Calu3 (cell line): ENCODE measurements at regions not wholly inside any gene's neighbourhood (a gene's known extent, or its start where the extent isn't known, plus 50 kb on each side); places are given as distances from the start of the nearest gene placed in this dataset.
"Not testable (repeated sequence)": the region's sequence is repeated elsewhere in the genome, so short reads cannot be mapped to it uniquely, and the experiment has no call there.

Experiments
- BruUV-seq: library from RNA; stranded (reverse); fragments of 400-500 nt; replicated peaks from 2 replicates; lab custom pipeline; 2021; lab: Mats Ljungman, UMichigan
- CTCF ChIA-PET: fragments of 300-600 bp; sonication (Branson Sonifier 250); formaldehyde crosslinking; loops from one replicate; lab custom pipeline; 2022; ENCODE audit warnings: antibody characterized with exemption; lab: Charles Lee
- DNase-seq: peaks from one replicate; pipeline ENCODE4 v3.0.0; 2022
- H3K27ac Mint-ChIP-seq: one replicate; pipeline ENCODE4 v1.8.0; 2022; ENCODE audit warnings: mixed read lengths; ENCODE audit not compliant: unreplicated experiment
- H3K27me3 Mint-ChIP-seq: one replicate; pipeline ENCODE4 v1.8.0; 2022; ENCODE audit warnings: mixed read lengths; ENCODE audit not compliant: unreplicated experiment
- H3K36me3 Mint-ChIP-seq: one replicate; pipeline ENCODE4 v1.8.0; 2022; ENCODE audit warnings: mild to moderate bottlenecking, moderate library complexity, mixed read lengths; ENCODE audit not compliant: insufficient read depth, unreplicated experiment
- H3K4me1 Mint-ChIP-seq: one replicate; pipeline ENCODE4 v1.8.0; 2022; ENCODE audit warnings: mild to moderate bottlenecking, low read depth, mixed read lengths; ENCODE audit not compliant: unreplicated experiment
- H3K4me3 Mint-ChIP-seq: one replicate; pipeline ENCODE4 v1.8.0; 2022; ENCODE audit warnings: mild to moderate bottlenecking, low read depth, moderate library complexity, mixed read lengths; ENCODE audit not compliant: unreplicated experiment
- H3K9me3 Mint-ChIP-seq: one replicate; pipeline ENCODE4 v1.8.0; 2022; ENCODE audit warnings: low read depth, mixed read lengths; ENCODE audit not compliant: unreplicated experiment
- CTCF ChIP-seq: fragments of 200-600 bp; IDR thresholded peaks from one replicate; pipeline ENCODE4 v1.8.0; 2022; ENCODE audit warnings: antibody characterized with exemption; ENCODE audit not compliant: unreplicated experiment
- intact Hi-C: fragments of 100-400 bp; cut with micrococcal nuclease; formaldehyde crosslinking; loops from one replicate; pipeline ENCODE4 v1.10.0; 2022; ENCODE audit not compliant: unreplicated experiment

GRCh38 chr1:193891788-193892187 is 705.4 kb upstream of the B3GALT2 start:
- no TSS peak for BruUV-seq
- TF ChIP-seq CTCF, result no peak
- H3K27ac Mint-ChIP-seq, result no peak overlapping the region
- H3K4me3 Mint-ChIP-seq, result no peak overlapping the region
- DNase-seq, result no peak
- peaks cover 3% of the 10 kb centered on the region for H3K9me3 Mint-ChIP-seq
- H3K4me1 Mint-ChIP-seq, result no peaks in the 10 kb centered on the region
- intact Hi-C loops, result no loop called here
- no peaks in the 10 kb centered on the region for H3K27me3 Mint-ChIP-seq
- CTCF ChIA-PET, result no interaction called here
- H3K36me3 Mint-ChIP-seq, result no peaks in the 10 kb centered on the region

- no peak for DNase-seq
- CTCF ChIA-PET, result no interaction called here
- Mint-ChIP-seq H3K27ac (no peak overlapping the region), H3K36me3 (no peaks in the 10 kb centered on the region), H3K9me3 (peaks cover 3% of the 10 kb centered on the region), H3K4me1 (no peaks in the 10 kb centered on the region), H3K4me3 (no peak overlapping the region), H3K27me3 (no peaks in the 10 kb centered on the region)
- TF ChIP-seq CTCF, result no peak
- BruUV-seq, result no TSS peak
- intact Hi-C loops, result no loop called here
Measured at GRCh38 chr1:193890935-193891334, 704.5 kb upstream of the B3GALT2 start.

GRCh38 chr1:193884848-193885558 is 698.6 kb upstream of the B3GALT2 start:
- H3K4me3 Mint-ChIP-seq, result no peak overlapping the region
- CTCF ChIA-PET, result interaction anchor here (0.6 kb wide), 1 partner anchor 619 kb away, joined by 5 read pairs; no protein-coding TSS in a partner anchor
- no TSS peak for BruUV-seq

GRCh38 chr1:193877920-193878319 is 691.5 kb upstream of the B3GALT2 start:
- H3K4me1 Mint-ChIP-seq, H3K9me3 Mint-ChIP-seq, H3K36me3 Mint-ChIP-seq, intact Hi-C loops, H3K27ac Mint-ChIP-seq, DNase-seq, H3K4me3 Mint-ChIP-seq, CTCF ChIA-PET, BruUV-seq, H3K27me3 Mint-ChIP-seq: not testable (repeated sequence)

More at GRCh38 chr1:193884848-193885558, 698.6 kb upstream of the B3GALT2 start:
- no peak for TF ChIP-seq CTCF
- Mint-ChIP-seq H3K4me1 (no peaks in the 10 kb centered on the region), H3K27ac (no peak overlapping the region), H3K9me3 (peaks cover 3% of the 10 kb centered on the region), H3K27me3 (no peaks in the 10 kb centered on the region), H3K36me3 (no peaks in the 10 kb centered on the region)
- no peak for DNase-seq
- intact Hi-C loops, result no loop called here

GRCh38 chr1:193868425-193868824 is 682.0 kb upstream of the B3GALT2 start:
- H3K36me3 Mint-ChIP-seq, result no peaks in the 10 kb centered on the region
- peaks cover 8% of the 10 kb centered on the region for H3K9me3 Mint-ChIP-seq
- no peak overlapping the region for H3K27ac Mint-ChIP-seq
- intact Hi-C loops, result no loop called here
- H3K4me3 Mint-ChIP-seq, result no peak overlapping the region
- DNase-seq, result no peak
- no peak for TF ChIP-seq CTCF
- BruUV-seq, result no TSS peak
- CTCF ChIA-PET, result no interaction called here
- no peaks in the 10 kb centered on the region for H3K27me3 Mint-ChIP-seq
- H3K4me1 Mint-ChIP-seq, result no peaks in the 10 kb centered on the region
